Glutamatergic neuron (in vitro differentiated cells): ENCODE measurements at regions not wholly inside any gene's neighbourhood (a gene's known extent, or its start where the extent isn't known, plus 50 kb on each side); places are given as distances from the start of the nearest gene placed in this dataset.

Experiments used
- DNase-seq: peaks from one replicate; pipeline ENCODE4 v3.0.0; 2022
- H3K27ac Mint-ChIP-seq: one replicate; pipeline ENCODE4 v1.8.0; 2020; ENCODE audit warnings: mild to moderate bottlenecking, mixed read lengths, inconsistent platforms; ENCODE audit not compliant: unreplicated experiment
- H3K27me3 Mint-ChIP-seq: one replicate; pipeline ENCODE4 v1.8.0; 2020; ENCODE audit warnings: mild to moderate bottlenecking, moderate library complexity, mixed read lengths, inconsistent platforms; ENCODE audit not compliant: unreplicated experiment
- H3K36me3 Mint-ChIP-seq: one replicate; pipeline ENCODE4 v1.8.0; 2020; ENCODE audit warnings: mild to moderate bottlenecking, mixed read lengths, inconsistent platforms; ENCODE audit not compliant: unreplicated experiment
- H3K4me1 Mint-ChIP-seq: one replicate; pipeline ENCODE4 v1.8.0; 2020; ENCODE audit warnings: mild to moderate bottlenecking, low read depth, mixed read lengths, inconsistent platforms; ENCODE audit not compliant: unreplicated experiment
- H3K4me3 Mint-ChIP-seq: one replicate; pipeline ENCODE4 v1.8.0; 2020; ENCODE audit warnings: mild to moderate bottlenecking, mixed read lengths, inconsistent platforms; ENCODE audit not compliant: unreplicated experiment
- H3K9me3 Mint-ChIP-seq: one replicate; pipeline ENCODE4 v1.8.0; 2020; ENCODE audit warnings: mild to moderate bottlenecking, moderate library complexity, mixed read lengths, inconsistent platforms; ENCODE audit not compliant: unreplicated experiment
- CTCF ChIP-seq: fragments of 200-600 bp; sonication (generic); IDR thresholded peaks from one replicate; pipeline ENCODE4 v1.5.0; 2021; ENCODE audit not compliant: partially characterized antibody, unreplicated experiment

GRCh38 chr9:107713470-107713869, 223.9 kb upstream of the KLF4 start:
- H3K4me3 Mint-ChIP-seq, result no peak overlapping the region
- no peak for DNase-seq
- H3K36me3 Mint-ChIP-seq, result no peaks in the 10 kb centered on the region
- peaks cover 3% of the 10 kb centered on the region for H3K9me3 Mint-ChIP-seq
- H3K4me1 Mint-ChIP-seq, result no peaks in the 10 kb centered on the region
- TF ChIP-seq CTCF, result no peak
- H3K27ac Mint-ChIP-seq, result no peak overlapping the region
- H3K27me3 Mint-ChIP-seq, result peaks cover 13% of the 10 kb centered on the region

- Mint-ChIP-seq H3K36me3 (no peaks in the 10 kb centered on the region), H3K4me1 (no peaks in the 10 kb centered on the region), H3K9me3 (peaks cover 3% of the 10 kb centered on the region), H3K27me3 (peaks cover 12% of the 10 kb centered on the region), H3K4me3 (no peak overlapping the region), H3K27ac (no peak overlapping the region)
- TF ChIP-seq CTCF, result no peak
- no peak for DNase-seq
Measured at GRCh38 chr9:107712390-107712789, 222.8 kb upstream of the KLF4 start.

- peaks cover 3% of the 10 kb centered on the region for H3K9me3 Mint-ChIP-seq
- no peak overlapping the region for H3K4me3 Mint-ChIP-seq
- no peak for TF ChIP-seq CTCF
- H3K36me3 Mint-ChIP-seq, result no peaks in the 10 kb centered on the region
- no peak for DNase-seq
- peaks cover 11% of the 10 kb centered on the region for H3K27me3 Mint-ChIP-seq
- no peak overlapping the region for H3K27ac Mint-ChIP-seq
- no peaks in the 10 kb centered on the region for H3K4me1 Mint-ChIP-seq
Measured at GRCh38 chr9:107711542-107711941, 222.0 kb upstream of the KLF4 start.

GRCh38 chr9:107710953-107711352, 221.4 kb upstream of the KLF4 start:
- H3K27me3 Mint-ChIP-seq, result peaks cover 11% of the 10 kb centered on the region
- no peak overlapping the region for H3K4me3 Mint-ChIP-seq
- peaks cover 3% of the 10 kb centered on the region for H3K9me3 Mint-ChIP-seq
- no peaks in the 10 kb centered on the region for H3K36me3 Mint-ChIP-seq
- H3K27ac Mint-ChIP-seq, result no peak overlapping the region
- no peak for TF ChIP-seq CTCF
- DNase-seq, result no peak
- H3K4me1 Mint-ChIP-seq, result no peaks in the 10 kb centered on the region

- peaks cover 3% of the 10 kb centered on the region for H3K9me3 Mint-ChIP-seq
- no peak for DNase-seq
- H3K27me3 Mint-ChIP-seq, result peaks cover 11% of the 10 kb centered on the region
- no peaks in the 10 kb centered on the region for H3K36me3 Mint-ChIP-seq
- no peak overlapping the region for H3K4me3 Mint-ChIP-seq
- no peak for TF ChIP-seq CTCF
- no peak overlapping the region for H3K27ac Mint-ChIP-seq
- no peaks in the 10 kb centered on the region for H3K4me1 Mint-ChIP-seq
Measured at GRCh38 chr9:107710546-107710945, 221.0 kb upstream of the KLF4 start.
